Nephron progenitor cell (in vitro differentiated cells): ENCODE measurements at regions not wholly inside any gene's neighbourhood (a gene's known extent, or its start where the extent isn't known, plus 50 kb on each side); places are given as distances from the start of the nearest gene placed in this dataset.

Experiments used
- DNase-seq: peaks from one replicate; pipeline ENCODE4 v3.0.0; 2021
- H3K27ac Mint-ChIP-seq: 2 replicates; pipeline ENCODE4 v1.8.0; 2021; ENCODE audit warnings: mild to moderate bottlenecking, moderate library complexity, mixed read lengths
- H3K27me3 Mint-ChIP-seq: 2 replicates; pipeline ENCODE4 v1.8.0; 2021; ENCODE audit warnings: mild to moderate bottlenecking, low read depth, mixed read lengths; ENCODE audit not compliant: poor library complexity
- H3K36me3 Mint-ChIP-seq: 2 replicates; pipeline ENCODE4 v1.8.0; 2021; ENCODE audit warnings: low read depth, mixed read lengths
- H3K4me1 Mint-ChIP-seq: 2 replicates; pipeline ENCODE4 v1.8.0; 2021; ENCODE audit warnings: mixed read lengths
- H3K4me3 Mint-ChIP-seq: 2 replicates; pipeline ENCODE4 v1.8.0; 2021; ENCODE audit warnings: mild to moderate bottlenecking, moderate library complexity, mixed read lengths
- H3K9me3 Mint-ChIP-seq: 2 replicates; pipeline ENCODE4 v1.8.0; 2021; ENCODE audit warnings: mild to moderate bottlenecking, moderate library complexity, mixed read lengths
- TF ChIP-seq, protein P1 (sequence below): fragments of 200-600 bp; sonication (generic); IDR thresholded peaks from 2 replicates; pipeline ENCODE4 v1.5.0; 2021; ENCODE audit warnings: antibody characterized with exemption

DNA sequence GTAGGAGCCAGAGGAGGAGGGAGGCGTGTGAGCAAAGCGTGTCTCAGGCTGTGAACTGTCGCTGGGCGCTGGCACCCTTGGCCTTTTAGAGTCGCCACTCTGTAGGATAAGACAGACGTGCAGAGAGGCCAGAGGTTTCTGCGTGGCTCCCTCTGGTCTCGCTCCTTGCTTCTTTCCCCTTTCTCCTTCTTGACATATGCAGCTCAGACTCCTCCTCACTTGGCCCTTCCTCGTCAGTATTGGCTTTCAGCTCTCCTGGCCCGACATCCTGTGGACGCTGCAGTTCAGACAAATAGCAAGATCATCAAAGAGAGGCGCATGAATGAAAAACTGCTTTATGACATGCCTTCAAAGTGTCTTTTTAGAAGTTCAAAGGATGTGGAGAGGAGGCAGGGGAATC is 116.8 kb upstream of the SPRY4 start:
- Mint-ChIP-seq H3K4me1 (peaks cover 54% of the 10 kb centered on the region), H3K27ac (peak overlapping the region; percentile 47), H3K27me3 (no peaks in the 10 kb centered on the region), H3K4me3 (peak overlapping the region; percentile 29), H3K36me3 (no peaks in the 10 kb centered on the region), H3K9me3 (no peaks in the 10 kb centered on the region)
- TF ChIP-seq, protein P1, sequence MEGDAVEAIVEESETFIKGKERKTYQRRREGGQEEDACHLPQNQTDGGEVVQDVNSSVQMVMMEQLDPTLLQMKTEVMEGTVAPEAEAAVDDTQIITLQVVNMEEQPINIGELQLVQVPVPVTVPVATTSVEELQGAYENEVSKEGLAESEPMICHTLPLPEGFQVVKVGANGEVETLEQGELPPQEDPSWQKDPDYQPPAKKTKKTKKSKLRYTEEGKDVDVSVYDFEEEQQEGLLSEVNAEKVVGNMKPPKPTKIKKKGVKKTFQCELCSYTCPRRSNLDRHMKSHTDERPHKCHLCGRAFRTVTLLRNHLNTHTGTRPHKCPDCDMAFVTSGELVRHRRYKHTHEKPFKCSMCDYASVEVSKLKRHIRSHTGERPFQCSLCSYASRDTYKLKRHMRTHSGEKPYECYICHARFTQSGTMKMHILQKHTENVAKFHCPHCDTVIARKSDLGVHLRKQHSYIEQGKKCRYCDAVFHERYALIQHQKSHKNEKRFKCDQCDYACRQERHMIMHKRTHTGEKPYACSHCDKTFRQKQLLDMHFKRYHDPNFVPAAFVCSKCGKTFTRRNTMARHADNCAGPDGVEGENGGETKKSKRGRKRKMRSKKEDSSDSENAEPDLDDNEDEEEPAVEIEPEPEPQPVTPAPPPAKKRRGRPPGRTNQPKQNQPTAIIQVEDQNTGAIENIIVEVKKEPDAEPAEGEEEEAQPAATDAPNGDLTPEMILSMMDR: no peak
- peak; percentile 27 for DNase-seq

DNA sequence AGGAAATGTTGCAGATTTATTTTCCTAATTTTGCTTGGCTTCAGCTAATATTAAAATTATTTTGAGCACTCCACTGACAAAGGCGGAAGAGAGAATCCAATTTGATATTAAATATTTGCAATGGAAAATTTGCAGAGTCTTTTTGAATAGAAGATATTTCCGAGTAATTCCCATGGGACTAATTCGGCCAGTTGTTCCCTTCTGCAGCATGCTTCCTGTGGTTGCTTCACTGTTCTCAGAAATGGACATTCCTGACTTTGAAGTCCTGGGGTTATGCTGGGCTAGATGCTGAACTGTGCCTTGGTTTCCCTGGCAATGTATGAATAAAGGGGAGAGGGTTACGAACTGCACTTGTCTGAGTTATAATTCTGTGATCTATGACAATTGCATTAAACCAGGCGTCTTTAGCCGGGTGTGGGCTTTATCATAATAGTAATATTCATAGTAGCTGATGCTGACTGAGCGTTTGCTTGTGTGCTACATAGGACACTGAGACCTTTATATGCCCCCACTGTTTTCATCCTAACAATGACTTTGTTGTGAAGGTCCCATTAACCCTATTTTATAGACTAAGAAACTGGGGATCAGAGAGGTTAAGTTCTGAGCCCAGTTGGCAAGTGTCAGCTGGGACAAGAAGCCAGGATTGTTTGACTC is 114.5 kb upstream of the SPRY4 start:
- TF ChIP-seq, protein P1: no peak
- DNase-seq: no peak
- Mint-ChIP-seq H3K9me3 (no peaks in the 10 kb centered on the region), H3K27me3 (no peaks in the 10 kb centered on the region), H3K36me3 (no peaks in the 10 kb centered on the region), H3K4me3 (no peak overlapping the region), H3K27ac (no peak overlapping the region), H3K4me1 (peaks cover 60% of the 10 kb centered on the region)

DNA sequence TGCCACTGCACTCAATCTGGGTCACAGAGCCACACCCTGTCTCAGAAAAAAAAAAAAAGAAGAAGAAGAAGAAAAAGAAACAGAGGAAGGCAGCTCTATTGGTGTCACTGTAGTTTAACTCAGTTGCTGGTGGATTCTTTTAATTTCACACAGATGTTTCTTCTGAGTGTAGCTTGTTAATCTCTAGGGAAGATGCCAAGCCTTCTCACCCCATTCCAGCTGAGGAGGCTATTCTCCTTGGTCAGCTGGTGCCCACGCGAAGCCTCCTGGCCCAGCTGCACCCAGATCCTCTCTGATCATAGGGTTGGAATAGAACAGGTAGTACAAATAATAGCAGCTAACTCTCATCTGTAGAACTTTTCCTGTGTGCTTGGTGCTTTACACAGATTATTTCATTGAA is 113.8 kb upstream of the SPRY4 start:
- no peak for DNase-seq
- Mint-ChIP-seq H3K4me1 (peaks cover 64% of the 10 kb centered on the region), H3K27me3 (peaks cover 4% of the 10 kb centered on the region)

DNA sequence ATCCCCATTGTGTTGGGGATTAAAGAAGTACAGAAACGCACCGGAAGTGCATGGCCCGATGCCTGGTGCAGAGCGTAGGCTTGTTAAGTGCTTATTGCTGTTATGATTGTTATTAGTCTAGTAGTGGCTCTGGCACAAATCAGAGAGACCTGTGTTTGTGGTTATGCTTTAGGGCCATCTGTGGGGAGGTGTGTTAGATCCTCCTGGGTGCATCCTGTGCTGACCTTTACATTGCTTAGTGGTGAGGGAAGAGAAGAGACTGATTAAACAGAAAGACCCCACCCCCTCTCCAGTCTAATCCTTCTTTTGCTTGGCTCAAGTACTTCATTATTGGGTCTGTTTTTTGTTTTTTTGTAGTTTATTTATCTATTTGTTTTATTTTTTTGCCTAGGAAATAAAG is 112.7 kb upstream of the SPRY4 start:
- DNase-seq: no peak
- Mint-ChIP-seq H3K4me3 (no peak overlapping the region), H3K4me1 (peaks cover 74% of the 10 kb centered on the region), H3K27me3 (peaks cover 4% of the 10 kb centered on the region), H3K9me3 (no peaks in the 10 kb centered on the region), H3K27ac (no peak overlapping the region), H3K36me3 (no peaks in the 10 kb centered on the region)
- TF ChIP-seq, protein P1: no peak

More for the DNA sequence above, 113.8 kb upstream of the SPRY4 start:
- H3K9me3 Mint-ChIP-seq: no peaks in the 10 kb centered on the region
- no peaks in the 10 kb centered on the region for H3K36me3 Mint-ChIP-seq
- TF ChIP-seq, protein P1: no peak
- H3K27ac Mint-ChIP-seq: no peak overlapping the region
- H3K4me3 Mint-ChIP-seq: peak overlapping the region; percentile 30

DNA sequence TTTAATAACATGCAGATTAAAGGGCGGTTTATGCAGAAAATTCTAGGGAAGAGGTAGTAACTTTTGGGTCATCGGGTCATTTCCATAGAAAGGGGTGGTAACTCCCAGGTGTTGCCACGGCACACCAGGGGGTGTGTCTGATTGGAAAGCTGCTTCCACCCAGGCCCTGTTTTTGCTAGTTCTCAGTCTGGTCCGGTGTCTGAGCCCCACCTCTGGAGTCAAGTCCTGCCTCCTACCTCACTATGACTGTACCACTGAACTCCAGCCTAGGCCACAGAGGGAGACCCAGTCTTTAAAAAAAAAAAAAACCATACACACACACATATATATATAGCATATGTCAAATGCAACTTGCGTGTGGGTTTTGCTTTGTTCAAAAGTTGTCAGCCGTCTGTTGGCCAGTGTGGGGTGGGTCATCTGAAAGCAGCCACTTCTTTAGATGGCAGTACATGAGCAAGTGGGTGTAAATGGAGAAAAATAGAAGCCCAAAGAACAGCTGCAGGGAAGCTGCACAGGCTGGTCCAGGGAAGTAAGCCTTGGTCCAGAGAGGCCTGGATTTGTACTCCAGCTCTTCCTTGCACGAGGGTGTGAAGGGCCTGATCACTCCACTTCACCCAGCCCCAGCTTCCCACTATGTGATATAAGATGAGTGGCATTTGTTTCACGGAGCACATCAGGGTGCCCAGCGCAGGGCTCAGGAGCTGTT is 110.7 kb upstream of the SPRY4 start:
- H3K36me3 Mint-ChIP-seq: no peaks in the 10 kb centered on the region
- H3K4me3 Mint-ChIP-seq: no peak overlapping the region
- no peak for DNase-seq
- TF ChIP-seq, protein P1: no peak
- no peak overlapping the region for H3K27ac Mint-ChIP-seq
- H3K9me3 Mint-ChIP-seq: no peaks in the 10 kb centered on the region
- H3K27me3 Mint-ChIP-seq: peaks cover 4% of the 10 kb centered on the region
- H3K4me1 Mint-ChIP-seq: peaks cover 75% of the 10 kb centered on the region

DNA sequence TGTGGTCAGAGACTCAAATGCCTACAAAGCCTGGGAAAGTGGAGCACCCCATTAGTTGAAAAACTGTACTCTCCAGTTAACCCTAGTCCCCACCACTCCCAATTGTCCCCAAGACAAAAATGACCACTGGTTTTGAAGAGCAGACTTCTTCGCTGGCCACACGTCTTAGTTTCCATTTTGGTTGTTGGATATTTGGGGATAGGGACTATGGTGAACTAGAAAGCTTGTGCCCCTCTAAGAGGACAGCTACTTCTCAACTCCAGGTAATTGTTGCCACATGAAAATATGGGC is 109.4 kb upstream of the SPRY4 start:
- Mint-ChIP-seq H3K36me3 (no peaks in the 10 kb centered on the region), H3K27ac (no peak overlapping the region), H3K4me3 (no peak overlapping the region), H3K27me3 (peaks cover 4% of the 10 kb centered on the region), H3K4me1 (peaks cover 69% of the 10 kb centered on the region), H3K9me3 (no peaks in the 10 kb centered on the region)
- no peak for DNase-seq
- TF ChIP-seq, protein P1: no peak
